ENCODE measurements at regions not wholly inside any gene's neighbourhood (a gene's known extent, or its start where the extent isn't known, plus 50 kb on each side); places are given as distances from the start of the nearest gene placed in this dataset.
"Not testable (repeated sequence)": the region's sequence is repeated elsewhere in the genome, so short reads cannot be mapped to it uniquely, and the experiment has no call there.

DNA sequence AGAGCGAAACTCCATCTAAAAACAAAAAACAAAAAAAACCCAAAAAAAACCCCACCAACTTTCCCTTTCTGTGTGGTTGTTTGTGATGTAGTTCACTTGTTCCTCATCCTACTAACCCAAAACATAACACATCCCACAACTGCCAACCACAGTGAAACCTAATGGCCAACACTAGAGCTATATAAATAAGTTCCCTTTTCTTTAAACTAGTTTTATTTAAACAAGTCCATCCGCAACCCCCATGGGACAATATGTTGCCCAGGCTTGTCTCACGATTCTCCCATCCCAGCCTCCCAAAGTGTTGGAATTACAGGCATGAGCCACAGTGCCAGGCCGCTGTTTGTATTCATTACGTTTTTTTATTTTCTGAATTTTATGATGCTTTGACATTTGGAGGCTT is 71.2 kb upstream of the ADGRE5 start:
- Histone ChIP-seq H3K4me3 (no peak overlapping the region), H3K4me1 (no peaks in the 10 kb centered on the region), H3K27me3 (no peaks in the 10 kb centered on the region), H3K9me3 (no peaks in the 10 kb centered on the region), H3K27ac (no peak overlapping the region), H3K36me3 (no peaks in the 10 kb centered on the region)
- DNase-seq (no peak), ATAC-seq (no peak)
- in situ Hi-C loops (cut with MboI; ENCODE audit: low sequenced_read_pairs in 4 of 4) (no loop called here), intact Hi-C loops (cut with DNase I; ENCODE audit: low total_unique reads) (no loop called here)
- no peak for TF ChIP-seq POLR2A (IDR thresholded peaks at IDR 0.05)
- TF ChIP-seq, protein P1, sequence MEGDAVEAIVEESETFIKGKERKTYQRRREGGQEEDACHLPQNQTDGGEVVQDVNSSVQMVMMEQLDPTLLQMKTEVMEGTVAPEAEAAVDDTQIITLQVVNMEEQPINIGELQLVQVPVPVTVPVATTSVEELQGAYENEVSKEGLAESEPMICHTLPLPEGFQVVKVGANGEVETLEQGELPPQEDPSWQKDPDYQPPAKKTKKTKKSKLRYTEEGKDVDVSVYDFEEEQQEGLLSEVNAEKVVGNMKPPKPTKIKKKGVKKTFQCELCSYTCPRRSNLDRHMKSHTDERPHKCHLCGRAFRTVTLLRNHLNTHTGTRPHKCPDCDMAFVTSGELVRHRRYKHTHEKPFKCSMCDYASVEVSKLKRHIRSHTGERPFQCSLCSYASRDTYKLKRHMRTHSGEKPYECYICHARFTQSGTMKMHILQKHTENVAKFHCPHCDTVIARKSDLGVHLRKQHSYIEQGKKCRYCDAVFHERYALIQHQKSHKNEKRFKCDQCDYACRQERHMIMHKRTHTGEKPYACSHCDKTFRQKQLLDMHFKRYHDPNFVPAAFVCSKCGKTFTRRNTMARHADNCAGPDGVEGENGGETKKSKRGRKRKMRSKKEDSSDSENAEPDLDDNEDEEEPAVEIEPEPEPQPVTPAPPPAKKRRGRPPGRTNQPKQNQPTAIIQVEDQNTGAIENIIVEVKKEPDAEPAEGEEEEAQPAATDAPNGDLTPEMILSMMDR (IDR thresholded peaks at IDR 0.05 in 4 of 5, conservative IDR thresholded peaks at IDR 0.05 in 1 of 5) = no peak

DNA sequence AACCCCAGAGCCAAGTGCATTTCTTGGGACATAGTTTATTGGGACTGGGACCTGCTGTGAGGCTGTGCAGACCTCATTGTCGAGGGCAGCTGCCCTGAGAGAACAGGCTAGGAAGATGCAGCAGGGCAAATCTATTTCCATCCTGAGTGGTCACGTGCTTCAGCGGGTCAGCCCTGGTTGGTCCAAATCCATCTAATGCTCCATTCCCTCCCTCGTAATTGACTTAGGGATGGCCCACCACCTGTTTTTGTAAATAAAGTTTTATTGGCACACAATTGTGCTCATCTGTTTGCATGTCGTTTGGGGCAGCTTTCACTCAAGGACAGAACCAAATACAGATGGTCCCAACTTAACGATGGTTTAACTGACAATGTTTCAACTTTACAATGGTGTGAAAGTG is 75.5 kb upstream of the ADGRE5 start:
- Histone ChIP-seq H3K27me3 (peaks cover 0 to 2% (median 0%) of the 10 kb centered on the region in 3 donors), H3K36me3 (no peaks in the 10 kb centered on the region), H3K9me3 (no peaks in the 10 kb centered on the region), H3K27ac (no peak overlapping the region), H3K4me1 (no peaks in the 10 kb centered on the region), H3K4me3 (no peak overlapping the region)
- no peak for TF ChIP-seq POLR2A (IDR thresholded peaks at IDR 0.05)
- TF ChIP-seq, protein P1 (IDR thresholded peaks at IDR 0.05 in 4 of 5, conservative IDR thresholded peaks at IDR 0.05 in 1 of 5) = no peak
- in situ Hi-C loops (cut with MboI; ENCODE audit: low sequenced_read_pairs in 4 of 4) (no loop called here), intact Hi-C loops (cut with DNase I; ENCODE audit: low total_unique reads) (no loop called here)
- DNase-seq (no peak), ATAC-seq (no peak)

DNA sequence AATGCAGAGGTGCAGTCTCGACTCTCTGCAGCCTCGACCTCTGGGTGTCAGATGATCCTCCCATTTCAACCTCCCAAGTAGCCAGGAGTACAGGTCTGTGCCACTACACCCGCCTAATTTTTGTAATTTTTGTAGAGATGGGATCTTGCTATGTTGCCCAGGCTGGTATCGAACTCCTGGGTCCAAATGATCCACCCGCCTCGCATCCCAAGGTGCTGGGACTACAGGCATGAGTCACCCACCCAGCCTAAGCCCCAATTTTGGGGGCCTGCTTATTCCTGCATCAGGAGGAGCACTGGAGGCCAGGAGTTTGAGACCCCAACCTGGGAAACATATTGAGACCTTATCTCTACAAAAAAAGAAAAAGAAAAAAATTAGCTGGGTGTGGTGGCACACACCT is 80.1 kb upstream of the ADGRE5 start:
- ATAC-seq (no peak), DNase-seq (no peak)
- in situ Hi-C loops (cut with MboI; ENCODE audit: low sequenced_read_pairs in 4 of 4) = no loop called here
- no peak for TF ChIP-seq POLR2A (IDR thresholded peaks at IDR 0.05)
- Histone ChIP-seq H3K27me3 (peaks cover 0 to 4% (median 0%) of the 10 kb centered on the region in 3 donors), H3K4me3 (no peak overlapping the region), H3K4me1 (no peaks in the 10 kb centered on the region), H3K36me3 (no peaks in the 10 kb centered on the region), H3K27ac (no peak overlapping the region), H3K9me3 (no peaks in the 10 kb centered on the region)
- intact Hi-C loops (cut with DNase I; ENCODE audit: low total_unique reads) = no loop called here

DNA sequence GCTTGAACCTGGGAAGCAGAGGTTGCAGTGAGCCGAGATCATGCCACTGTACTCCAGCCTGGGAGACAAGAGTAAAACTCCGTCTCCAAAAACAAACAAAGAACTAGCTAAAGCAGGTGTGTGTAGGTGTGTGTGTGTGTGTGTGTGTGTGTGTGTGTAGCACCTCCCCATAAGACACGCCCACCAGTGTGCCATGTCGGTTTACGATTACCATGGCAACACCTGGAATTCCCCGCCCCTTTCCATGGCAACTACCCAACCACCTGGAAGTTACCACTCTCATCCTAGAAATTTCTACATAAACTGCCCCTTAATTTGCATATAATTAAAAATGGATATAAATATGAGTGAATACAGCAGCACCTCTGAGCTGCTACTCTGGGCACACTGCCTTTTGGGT is 80.9 kb upstream of the ADGRE5 start:
- no peaks in the 10 kb centered on the region for H3K9me3 ChIP-seq
- peaks cover 0 to 4% (median 0%) of the 10 kb centered on the region in 3 donors for H3K27me3 ChIP-seq
- H3K4me1 ChIP-seq = no peaks in the 10 kb centered on the region
- TF ChIP-seq, protein P1 (IDR thresholded peaks at IDR 0.05 in 4 of 5, conservative IDR thresholded peaks at IDR 0.05 in 1 of 5) = no peak
- no peak for TF ChIP-seq POLR2A (IDR thresholded peaks at IDR 0.05)
- ATAC-seq = no peak
- H3K4me3 ChIP-seq = no peak overlapping the region
- intact Hi-C loops (cut with DNase I; ENCODE audit: low total_unique reads) = no loop called here
- H3K36me3 ChIP-seq = no peaks in the 10 kb centered on the region
- in situ Hi-C loops (cut with MboI; ENCODE audit: low sequenced_read_pairs in 4 of 4) = no loop called here
- DNase-seq = no peak
- H3K27ac ChIP-seq = no peak overlapping the region

DNA sequence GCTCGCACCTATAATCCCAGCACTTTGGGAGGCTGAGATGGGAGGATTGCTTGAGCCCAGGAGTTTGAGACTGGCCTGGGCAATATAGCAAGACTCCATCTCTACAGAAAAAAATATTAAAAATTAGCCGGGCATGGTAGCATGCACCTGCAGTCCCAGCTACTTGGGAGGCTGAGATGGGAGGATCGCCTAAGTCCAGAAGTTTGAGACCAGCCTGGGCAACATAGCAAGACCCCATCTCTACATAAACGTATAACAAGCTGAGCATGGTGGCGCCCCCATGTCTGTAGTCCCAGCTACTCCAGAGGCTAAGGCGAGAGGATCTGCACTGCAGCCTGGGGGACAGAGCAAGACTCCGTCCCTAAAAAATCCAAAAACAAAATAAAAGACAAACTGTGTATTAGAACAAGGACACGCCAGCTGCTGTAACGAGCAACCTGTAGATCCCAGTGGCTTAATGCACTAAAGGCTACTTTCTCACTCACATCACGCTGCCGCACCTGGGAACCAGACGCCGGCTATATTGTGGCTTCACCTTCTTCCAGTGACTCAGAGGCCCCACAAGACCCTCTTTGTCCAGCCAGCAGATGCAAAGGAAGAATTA is 81.9 kb upstream of the ADGRE5 start:
- H3K36me3 ChIP-seq; H3K9me3 ChIP-seq; ATAC-seq; DNase-seq; in situ Hi-C loops (cut with MboI; ENCODE audit: low sequenced_read_pairs in 4 of 4); H3K27ac ChIP-seq; H3K4me1 ChIP-seq; H3K27me3 ChIP-seq; H3K4me3 ChIP-seq; intact Hi-C loops (cut with DNase I; ENCODE audit: low total_unique reads): not testable (repeated sequence)

DNA sequence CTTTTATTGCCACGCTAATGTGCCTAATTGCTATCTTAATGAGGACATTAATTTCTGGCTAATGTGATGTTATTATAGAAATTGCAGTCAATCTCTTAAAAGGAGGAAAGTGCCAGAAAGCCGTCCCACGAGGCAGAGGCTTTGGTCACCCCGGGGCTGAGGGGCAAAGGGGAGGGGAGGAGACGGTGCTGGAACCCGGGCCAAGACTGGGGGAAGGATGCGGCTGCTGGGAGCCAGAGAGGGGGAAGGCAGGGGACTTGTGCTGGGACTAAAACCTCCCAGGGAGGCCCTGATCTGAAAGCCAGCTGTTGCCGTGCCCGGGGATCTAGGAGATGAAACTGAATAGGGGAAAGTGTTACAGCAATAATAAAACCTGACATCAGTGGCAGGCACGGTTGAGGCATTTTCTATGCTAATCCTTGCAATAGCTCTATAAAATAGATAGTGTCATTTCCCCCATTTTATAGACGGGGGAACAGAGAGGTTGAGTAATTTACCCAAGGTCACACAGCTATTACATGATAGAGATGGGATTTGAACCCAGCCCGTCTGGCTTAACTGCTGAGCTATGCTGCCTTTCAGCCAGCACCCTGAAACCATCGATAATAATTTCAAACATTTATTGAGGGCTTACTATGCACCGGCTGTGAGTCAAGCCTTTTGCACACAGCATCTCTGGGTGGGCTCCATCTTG is 83.2 kb upstream of the ADGRE5 start:
- DNase-seq; H3K4me3 ChIP-seq; H3K9me3 ChIP-seq; ATAC-seq; H3K4me1 ChIP-seq; H3K27me3 ChIP-seq; in situ Hi-C loops (cut with MboI; ENCODE audit: low sequenced_read_pairs in 4 of 4); intact Hi-C loops (cut with DNase I; ENCODE audit: low total_unique reads); H3K36me3 ChIP-seq; H3K27ac ChIP-seq: not testable (repeated sequence)

DNA sequence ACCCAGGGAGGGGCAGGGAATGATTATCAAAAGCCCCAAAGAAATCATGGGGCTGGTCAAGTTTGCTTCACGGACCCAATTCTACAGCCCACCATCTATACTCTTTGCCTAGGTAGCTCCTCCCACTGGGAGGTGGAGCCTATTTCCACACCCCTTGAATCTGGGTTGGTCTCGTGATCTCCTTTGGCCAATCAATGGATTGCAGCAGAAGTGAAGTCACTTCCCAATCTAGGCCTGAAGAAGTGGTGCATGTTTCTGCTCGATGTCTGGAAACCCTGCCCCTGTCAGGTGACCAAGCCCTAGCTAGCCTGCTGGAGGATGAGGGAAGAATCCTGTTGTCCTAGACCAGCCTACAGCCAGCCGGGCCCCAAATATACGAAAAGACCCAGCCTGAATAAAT is 86.3 kb upstream of the ADGRE5 start:
- ATAC-seq; intact Hi-C loops (cut with DNase I; ENCODE audit: low total_unique reads); H3K4me3 ChIP-seq; DNase-seq; H3K27me3 ChIP-seq; H3K27ac ChIP-seq; in situ Hi-C loops (cut with MboI; ENCODE audit: low sequenced_read_pairs in 4 of 4); H3K36me3 ChIP-seq; H3K4me1 ChIP-seq; H3K9me3 ChIP-seq: not testable (repeated sequence)

DNA sequence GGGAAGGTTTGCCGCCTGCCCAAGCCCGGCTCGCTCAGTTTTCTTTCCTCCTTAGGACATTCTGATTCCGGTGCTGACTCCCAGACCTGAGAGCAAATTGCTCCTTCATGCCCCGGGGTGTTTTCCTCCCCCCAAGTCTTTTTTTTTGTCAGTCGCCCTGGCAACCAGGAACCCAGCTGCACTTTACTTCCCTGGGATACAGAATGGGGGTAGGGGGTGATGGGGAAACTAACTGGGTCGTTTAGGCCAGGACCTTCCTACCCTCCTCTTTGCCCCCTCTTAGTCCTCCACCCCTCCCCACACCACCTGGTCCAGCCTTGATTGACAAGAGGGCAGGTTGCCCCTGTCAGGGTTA is 87.5 kb upstream of the ADGRE5 start:
- H3K4me3 ChIP-seq = not testable (repeated sequence)

More for the DNA sequence above, 87.5 kb upstream of the ADGRE5 start:
- H3K36me3 ChIP-seq; in situ Hi-C loops (cut with MboI; ENCODE audit: low sequenced_read_pairs in 4 of 4); H3K9me3 ChIP-seq; H3K27ac ChIP-seq; H3K4me1 ChIP-seq; H3K27me3 ChIP-seq; DNase-seq; ATAC-seq; intact Hi-C loops (cut with DNase I; ENCODE audit: low total_unique reads): not testable (repeated sequence)
